ENCODE measurements at regions not wholly inside any gene's neighbourhood (a gene's known extent, or its start where the extent isn't known, plus 50 kb on each side); places are given as distances from the start of the nearest gene placed in this dataset.

- Histone ChIP-seq H3K4me3 (ENCODE audit: severe bottlenecking) (no peak overlapping the region), H3K27ac (ENCODE audit: poor library complexity, severe bottlenecking) (no peak overlapping the region)
- TF ChIP-seq CTCF (IDR thresholded peaks at IDR 0.05; ENCODE audit: poor library complexity, severe bottlenecking) = no peak
Observed at GRCh38 chr1:82158981-82159380, 358.2 kb downstream of the ADGRL2 start.

GRCh38 chr1:82154219-82154970, 353.7 kb downstream of the ADGRL2 start:
- Histone ChIP-seq H3K27me3 (ENCODE audit: insufficient read depth, poor library complexity, severe bottlenecking) (no peaks in the 10 kb centered on the region), H3K4me1 (ENCODE audit: insufficient read depth, poor library complexity, severe bottlenecking) (no peaks in the 10 kb centered on the region), H3K9me3 (ENCODE audit: severe bottlenecking) (no peaks in the 10 kb centered on the region), H3K27ac (ENCODE audit: poor library complexity, severe bottlenecking) (no peak overlapping the region), H3K36me3 (ENCODE audit: low read depth) (no peaks in the 10 kb centered on the region), H3K4me3 (ENCODE audit: severe bottlenecking) (no peak overlapping the region)
- DNase-seq (ENCODE audit: low spot score) (no peak), ATAC-seq (ENCODE audit: low read depth) (no peak)
- no peak for TF ChIP-seq CTCF (IDR thresholded peaks at IDR 0.05; ENCODE audit: poor library complexity, severe bottlenecking)

More at GRCh38 chr1:82158981-82159380, 358.2 kb downstream of the ADGRL2 start:
- DNase-seq (ENCODE audit: low spot score) (no peak), ATAC-seq (ENCODE audit: low read depth) (no peak)
- no peaks in the 10 kb centered on the region for H3K9me3 ChIP-seq (ENCODE audit: severe bottlenecking)
- H3K27me3 ChIP-seq (ENCODE audit: insufficient read depth, poor library complexity, severe bottlenecking) = no peaks in the 10 kb centered on the region
- no peaks in the 10 kb centered on the region for H3K36me3 ChIP-seq (ENCODE audit: low read depth)
- peaks cover 4% of the 10 kb centered on the region for H3K4me1 ChIP-seq (ENCODE audit: insufficient read depth, poor library complexity, severe bottlenecking)

- Histone ChIP-seq H3K27me3 (ENCODE audit: insufficient read depth, poor library complexity, severe bottlenecking) (no peaks in the 10 kb centered on the region), H3K4me3 (ENCODE audit: severe bottlenecking) (no peak overlapping the region), H3K4me1 (ENCODE audit: insufficient read depth, poor library complexity, severe bottlenecking) (no peaks in the 10 kb centered on the region), H3K36me3 (ENCODE audit: low read depth) (no peaks in the 10 kb centered on the region), H3K27ac (ENCODE audit: poor library complexity, severe bottlenecking) (no peak overlapping the region), H3K9me3 (ENCODE audit: severe bottlenecking) (no peaks in the 10 kb centered on the region)
- ATAC-seq (ENCODE audit: low read depth) (no peak), DNase-seq (ENCODE audit: low spot score) (no peak)
- no peak for TF ChIP-seq CTCF (IDR thresholded peaks at IDR 0.05; ENCODE audit: poor library complexity, severe bottlenecking)
Observed at GRCh38 chr1:82153752-82154151, 353.0 kb downstream of the ADGRL2 start.

GRCh38 chr1:82153272-82153629, 352.5 kb downstream of the ADGRL2 start:
- ATAC-seq (ENCODE audit: low read depth) = no peak

More at GRCh38 chr1:82153272-82153629, 352.5 kb downstream of the ADGRL2 start:
- DNase-seq (ENCODE audit: low spot score) = no peak
- H3K4me3 ChIP-seq (ENCODE audit: severe bottlenecking) = no peak overlapping the region
- H3K27ac ChIP-seq (ENCODE audit: poor library complexity, severe bottlenecking) = no peak overlapping the region
- H3K4me1 ChIP-seq (ENCODE audit: insufficient read depth, poor library complexity, severe bottlenecking) = no peaks in the 10 kb centered on the region
- H3K27me3 ChIP-seq (ENCODE audit: insufficient read depth, poor library complexity, severe bottlenecking) = no peaks in the 10 kb centered on the region
- TF ChIP-seq CTCF (IDR thresholded peaks at IDR 0.05; ENCODE audit: poor library complexity, severe bottlenecking) = no peak
- no peaks in the 10 kb centered on the region for H3K36me3 ChIP-seq (ENCODE audit: low read depth)
- no peaks in the 10 kb centered on the region for H3K9me3 ChIP-seq (ENCODE audit: severe bottlenecking)
